Esophagus muscularis mucosa (tissue), 3 donors: ENCODE measurements at regions not wholly inside any gene's neighbourhood (a gene's known extent, or its start where the extent isn't known, plus 50 kb on each side); places are given as distances from the start of the nearest gene placed in this dataset.

Experiments
- CTCF ChIP-seq, 3 experiments: fragments of 200-600 bp in 2 of 3; fragments of 450-650 bp in 1 of 3; sonication (generic) in 2 of 3; IDR thresholded peaks; one replicate each; pipeline ENCODE4 v1.5.1; 2017 to 2019; ENCODE audit warnings: antibody characterized with exemption in 3 of 3, mild to moderate bottlenecking in 2 of 3, moderate library complexity in 1 of 3
- POLR2AphosphoS5 ChIP-seq, 2 donors: sonication (generic); formaldehyde crosslinking; IDR thresholded peaks; one replicate each; pipeline ENCODE4 v1.6.1; 2017; ENCODE audit warnings: antibody characterized with exemption in 2 of 2

GRCh38 chr12:19687371-19687770, 248.1 kb downstream of the AEBP2 start:
- TF ChIP-seq CTCF (IDR thresholded peaks at IDR 0.05), result no peak
- TF ChIP-seq POLR2AphosphoS5 (IDR thresholded peaks at IDR 0.05), result no peak
